IMR-90 (cell line): ENCODE measurements at regions not wholly inside any gene's neighbourhood (a gene's known extent, or its start where the extent isn't known, plus 50 kb on each side); places are given as distances from the start of the nearest gene placed in this dataset.

ENCODE experiments used
- ATAC-seq: fragments of 200-7000 bp; cut with Tn5 transposase; 2 replicates; pipeline ENCODE4 v1.9.1; 2020; ENCODE audit warnings: low read depth, mild to moderate bottlenecking, moderate library complexity
- BruUV-seq: library from RNA; stranded (reverse); fragments of 400-500 nt; replicated peaks from 2 replicates; lab custom pipeline; 2021; lab: Mats Ljungman, UMichigan
- CTCF ChIA-PET: fragments of 300-600 bp; formaldehyde crosslinking; extraction: SDS; loops from one replicate; lab custom pipeline; 2021; ENCODE audit warnings: antibody characterized with exemption; lab: Yijun Ruan, JAX
- POLR2A ChIA-PET: fragments of 300-600 bp; sonication (Branson Sonifier 250); formaldehyde crosslinking; loops from one replicate; lab custom pipeline; 2022; ENCODE audit warnings: antibody characterized with exemption; ENCODE audit not compliant: unreplicated experiment; lab: Charles Lee
- DNase-seq: peaks from one replicate; pipeline ENCODE4 v3.0.0; 2013
- H2AFZ ChIP-seq: replicated peaks from 2 replicates; pipeline ENCODE3; 2013; ENCODE audit warnings: low read length, mild to moderate bottlenecking; ENCODE audit not compliant: poor library complexity
- H2AK5ac ChIP-seq: 2 replicates; pipeline ENCODE4 v1.6.1; 2013; ENCODE audit warnings: low read depth, low read length, inconsistent platforms
- H2AK9ac ChIP-seq: replicated peaks from 2 replicates; pipeline ENCODE3; 2013; ENCODE audit warnings: mild to moderate bottlenecking, low read depth, low read length, moderate library complexity; ENCODE audit not compliant: poor library complexity
- H2BK120ac ChIP-seq: 2 replicates; pipeline ENCODE4 v1.6.1; 2013; ENCODE audit warnings: low read depth, low read length, inconsistent platforms
- H2BK15ac ChIP-seq: 3 replicates; pipeline ENCODE4 v1.6.1; 2013; ENCODE audit warnings: low read depth, low read length, inconsistent platforms
- H2BK20ac ChIP-seq: 2 replicates; pipeline ENCODE4 v1.6.1; 2013; ENCODE audit warnings: low read depth, mild to moderate bottlenecking, inconsistent platforms, low read length, moderate library complexity
- H2BK5ac ChIP-seq: 2 replicates; pipeline ENCODE4 v1.6.1; 2013; ENCODE audit warnings: mild to moderate bottlenecking, low read depth, low read length, inconsistent platforms; ENCODE audit not compliant: poor library complexity, severe bottlenecking
- H3K14ac ChIP-seq: replicated peaks from 2 replicates; pipeline ENCODE4 v1.6.1; 2013; ENCODE audit warnings: low read depth, low read length, inconsistent platforms
- H3K18ac ChIP-seq: 2 replicates; pipeline ENCODE4 v1.6.1; 2013; ENCODE audit warnings: low read depth, low read length, control low read depth
- H3K23ac ChIP-seq: 2 replicates; pipeline ENCODE4 v1.6.1; 2013; ENCODE audit warnings: low read depth, low read length, inconsistent platforms
- H3K27ac ChIP-seq: 2 replicates; pipeline ENCODE4 v1.5.1; 2013; ENCODE audit warnings: mild to moderate bottlenecking, control low read depth, low read length; ENCODE audit not compliant: insufficient read depth
- H3K27me3 ChIP-seq: 2 replicates; pipeline ENCODE4 v1.6.1; 2013; ENCODE audit warnings: low read length; ENCODE audit not compliant: control insufficient read depth, insufficient read depth
- H3K36me3 ChIP-seq: 2 replicates; pipeline ENCODE4 v1.6.1; 2013; ENCODE audit warnings: low read length, mixed read lengths; ENCODE audit not compliant: control insufficient read depth, insufficient read depth
- H3K4ac ChIP-seq: 2 replicates; pipeline ENCODE4 v1.6.1; 2013; ENCODE audit warnings: low read depth, low read length, inconsistent platforms
- H3K4me1 ChIP-seq: 2 replicates; pipeline ENCODE4 v1.6.1; 2013; ENCODE audit warnings: low read length, mixed read lengths; ENCODE audit not compliant: control insufficient read depth, insufficient read depth
- H3K4me2 ChIP-seq: 2 replicates; pipeline ENCODE4 v1.6.1; 2013; ENCODE audit warnings: low read depth, mild to moderate bottlenecking, control low read depth, low read length, moderate library complexity
- H3K4me3 ChIP-seq: 2 replicates; pipeline ENCODE4 v1.5.1; 2013; ENCODE audit warnings: low read depth, mild to moderate bottlenecking, control low read depth, low read length, moderate library complexity; ENCODE audit not compliant: insufficient read depth
- H3K56ac ChIP-seq: 2 replicates; pipeline ENCODE4 v1.6.1; 2013; ENCODE audit warnings: low read length, inconsistent platforms; ENCODE audit not compliant: insufficient read depth; ENCODE audit errors: extremely low read depth
- H3K79me1 ChIP-seq, 2 experiments: 2 replicates each; pipeline ENCODE4 v1.6.1; 2013; ENCODE audit warnings: low read length in 2 of 2, inconsistent platforms in 1 of 2, low read depth in 1 of 2
- H3K9ac ChIP-seq: 2 replicates; pipeline ENCODE4 v1.6.1; 2013; ENCODE audit warnings: low read depth, low read length, control low read depth
- H3K9me1 ChIP-seq: 2 replicates; pipeline ENCODE4 v1.6.1; 2013; ENCODE audit warnings: low read length, inconsistent platforms; ENCODE audit not compliant: insufficient read depth
- H3K9me3 ChIP-seq: 2 replicates; pipeline ENCODE4 v1.6.1; 2013; ENCODE audit warnings: low read length; ENCODE audit not compliant: control insufficient read depth, insufficient read depth
- H4K20me1 ChIP-seq: 2 replicates; pipeline ENCODE4 v1.6.1; 2013; ENCODE audit warnings: low read length, inconsistent platforms; ENCODE audit not compliant: insufficient read depth
- H4K5ac ChIP-seq: 2 replicates; pipeline ENCODE4 v1.6.1; 2013; ENCODE audit warnings: mild to moderate bottlenecking, low read depth, low read length, control low read depth
- H4K8ac ChIP-seq, 2 experiments: 2 replicates each; pipeline ENCODE4 v1.6.1; 2013; ENCODE audit warnings: low read depth in 2 of 2, low read length in 2 of 2, control low read depth in 1 of 2, inconsistent platforms in 1 of 2
- H4K91ac ChIP-seq: 2 replicates; pipeline ENCODE4 v1.6.1; 2013; ENCODE audit warnings: low read depth, low read length, inconsistent platforms; ENCODE audit not compliant: insufficient read depth
- CTCF ChIP-seq: conservative IDR thresholded peaks from 2 replicates; pipeline ENCODE4 v1.5.1; 2012; ENCODE audit warnings: mild to moderate bottlenecking, low read depth, low read length, improper control_type of control experiment
- RAD21 ChIP-seq: IDR thresholded peaks from 2 replicates; pipeline ENCODE4 v1.6.1; 2012; ENCODE audit warnings: low read length, improper control_type of control experiment
- RCOR1 ChIP-seq: IDR thresholded peaks from 2 replicates; pipeline ENCODE4 v1.6.1; 2012; ENCODE audit warnings: mild to moderate bottlenecking, low read length, improper control_type of control experiment; ENCODE audit not compliant: insufficient replicate concordance
- WGBS, 2 experiments: methylation state at CpG; one replicate each; pipeline versions ENCODE4 v1.1.5 to v1.1.7; 2013; ENCODE audit warnings: missing lambda C conversion rate in 2 of 2; ENCODE audit not compliant: insufficient read length in 1 of 2; ENCODE audit errors: extremely low coverage in 2 of 2; 5-methylcytosine and 5-hydroxymethylcytosine counted together
- dilution Hi-C: fragments of 300-500 bp; cut with HindIII; formaldehyde crosslinking; loops from one replicate; pipeline ENCODE4 v1.14.3; 2018; ENCODE audit warnings: low sequenced_read_pairs; ENCODE audit not compliant: unreplicated experiment
- in situ Hi-C: fragments of 300-500 bp; cut with MboI; formaldehyde crosslinking; loops from 3 replicates; pipeline ENCODE4 v1.14.3; 2019; ENCODE audit warnings: low sequenced_read_pairs, inconsistent platforms, mixed read lengths
- intact Hi-C: fragments of 100-400 bp; cut with micrococcal nuclease; formaldehyde crosslinking; loops from 2 replicates; pipeline ENCODE4 v1.10.0; 2022

GRCh38 chr1:68600049-68600661 is 103.3 kb upstream of the DEPDC1 start:
- no peak overlapping the region for H3K56ac ChIP-seq
- H3K4me2 ChIP-seq = peak overlapping the region; percentile 72; the same call in 1 of the 2 replicates
- ChIA-PET POLR2A (no interaction called here), CTCF (interaction anchor here (0.5 to 1.3 kb wide), 4 partner anchors 9 to 1138 kb away, joined by 3 to 5 read pairs (median 4); no protein-coding TSS in a partner anchor)
- no peaks in the 10 kb centered on the region for H4K20me1 ChIP-seq
- no peak overlapping the region for H3K14ac ChIP-seq
- no peaks in the 10 kb centered on the region for H3K4me1 ChIP-seq
- DNase-seq (peak; percentile 6), ATAC-seq (no peak)
- dilution Hi-C loops = no loop called here
- no peak overlapping the region for H2AK9ac ChIP-seq
- 0% methylated on average over 1 of the region's 5 CpGs; no CpG with 5 or more reads in 1 of the 2 experiments for WGBS, 2 experiments
- H2BK120ac ChIP-seq = no peak overlapping the region
- no peaks in the 10 kb centered on the region for H3K9me1 ChIP-seq
- H3K4ac ChIP-seq = no peak overlapping the region
- no peak overlapping the region for H3K23ac ChIP-seq
- no TSS peak for BruUV-seq
- TF ChIP-seq RCOR1 (no peak), CTCF (peak; percentile 45), RAD21 (peak; percentile 44)
- in situ Hi-C loops = no loop called here
- no peak overlapping the region for H4K91ac ChIP-seq
- H3K18ac ChIP-seq = no peak overlapping the region
- H3K9ac ChIP-seq = no peak overlapping the region
- no peak overlapping the region for H2AK5ac ChIP-seq
- H3K36me3 ChIP-seq = no peaks in the 10 kb centered on the region
- no peaks in the 10 kb centered on the region for H3K27me3 ChIP-seq
- no peaks in the 10 kb centered on the region for H3K79me1 ChIP-seq
- H2AFZ ChIP-seq = no peak overlapping the region
- no peak overlapping the region for H2BK20ac ChIP-seq
- no peak overlapping the region for H3K27ac ChIP-seq
- no peak overlapping the region for H2BK15ac ChIP-seq
- H3K4me3 ChIP-seq = no peak overlapping the region
- no peak overlapping the region for H4K8ac ChIP-seq
- H4K5ac ChIP-seq = no peak overlapping the region
- intact Hi-C loops = loop anchor here (1.0 to 10.0 kb wide), 2 partner anchors 1137 to 1795 kb away; no protein-coding TSS in a partner anchor
- no peaks in the 10 kb centered on the region for H3K9me3 ChIP-seq
- H2BK5ac ChIP-seq = no peak overlapping the region
